Hematopoietic multipotent progenitor cell treated with erythropoietin and hydrocortisone succinate and interleukin-3 and kit ligand, for 4 days (in vitro differentiated cells): ENCODE measurements at regions not wholly inside any gene's neighbourhood (a gene's known extent, or its start where the extent isn't known, plus 50 kb on each side); places are given as distances from the start of the nearest gene placed in this dataset.
A peak's percentile ranks its signal among the peaks of the same experiment; 100 is the strongest.

Source experiments
- DNase-seq: peaks from one replicate; pipeline ENCODE4 v3.0.0-alpha.2; 2015

DNA sequence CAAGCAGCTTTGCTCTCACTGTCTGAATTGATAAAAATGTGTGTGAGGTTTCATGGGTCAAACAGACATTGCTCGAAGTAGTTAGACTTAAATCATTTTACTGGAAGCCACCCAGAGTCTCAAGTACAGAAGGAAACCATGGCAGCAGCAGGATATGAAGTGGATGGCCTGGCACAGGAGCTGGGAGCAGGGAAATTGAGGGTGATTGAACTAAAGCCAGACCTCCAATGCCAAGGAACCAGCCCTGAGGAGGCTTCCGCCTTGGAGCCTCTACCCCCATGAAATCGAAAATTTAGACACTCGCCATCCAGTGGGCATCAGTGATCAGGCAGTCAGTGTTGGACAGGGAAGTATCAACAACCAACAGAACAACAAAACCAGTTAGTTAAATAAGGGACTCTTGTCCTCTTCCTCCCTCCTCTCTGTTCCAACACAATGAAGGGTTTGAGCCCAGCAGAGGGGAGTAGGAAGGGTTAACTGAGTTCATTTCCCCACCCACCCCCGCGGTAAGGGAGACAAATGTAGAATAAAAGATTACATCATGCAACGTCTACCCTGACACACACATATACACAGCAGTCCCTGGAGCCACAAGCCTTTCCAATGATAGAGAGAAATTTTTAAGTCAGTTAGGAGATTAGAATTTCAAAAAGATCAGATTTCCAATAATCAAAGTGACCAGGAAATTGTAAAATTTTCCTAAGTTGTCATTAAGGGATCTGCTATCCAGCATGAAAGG, 156.3 kb downstream of the SLC16A9 start:
- DNase-seq, result no peak

DNA sequence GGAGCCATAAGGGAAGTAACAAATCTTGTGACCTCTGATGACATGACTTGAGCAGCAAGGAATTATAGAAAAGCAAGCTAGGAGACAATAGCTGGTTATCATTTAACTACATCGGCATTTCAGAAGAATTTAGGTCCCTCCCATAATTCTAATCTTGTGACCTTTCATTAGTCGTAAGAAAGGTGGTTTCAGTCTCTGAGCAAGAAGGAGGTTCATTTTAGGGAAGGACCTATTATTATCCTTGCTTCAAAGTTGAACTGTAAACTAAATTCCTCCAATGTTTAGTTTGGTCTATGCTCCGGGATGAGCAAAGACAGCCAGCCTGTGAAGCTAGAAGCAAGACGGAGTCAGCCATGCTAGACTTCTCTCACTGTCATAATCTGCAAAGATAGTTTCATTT, 159.6 kb downstream of the SLC16A9 start:
- no peak for DNase-seq

DNA sequence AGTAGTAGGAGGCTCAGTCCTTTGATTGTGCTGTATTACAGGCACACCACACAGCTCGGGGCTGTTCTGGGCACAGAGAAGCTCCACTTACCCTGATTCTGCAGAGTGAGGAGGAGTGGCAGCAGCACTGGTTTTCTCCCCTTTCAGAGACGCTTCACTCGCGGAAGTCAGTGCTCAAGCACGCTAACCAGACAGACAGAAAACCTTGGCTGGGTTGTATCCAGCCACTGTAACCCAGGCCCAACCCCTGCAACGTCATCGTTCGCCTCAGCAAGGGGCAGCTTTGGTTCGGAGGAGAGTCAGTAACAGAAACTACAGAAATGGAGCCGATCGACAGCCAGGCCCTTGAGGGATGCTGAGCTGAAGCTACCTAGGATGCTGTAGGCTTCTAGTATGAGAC, 171.0 kb downstream of the SLC16A9 start:
- DNase-seq, result no peak

DNA sequence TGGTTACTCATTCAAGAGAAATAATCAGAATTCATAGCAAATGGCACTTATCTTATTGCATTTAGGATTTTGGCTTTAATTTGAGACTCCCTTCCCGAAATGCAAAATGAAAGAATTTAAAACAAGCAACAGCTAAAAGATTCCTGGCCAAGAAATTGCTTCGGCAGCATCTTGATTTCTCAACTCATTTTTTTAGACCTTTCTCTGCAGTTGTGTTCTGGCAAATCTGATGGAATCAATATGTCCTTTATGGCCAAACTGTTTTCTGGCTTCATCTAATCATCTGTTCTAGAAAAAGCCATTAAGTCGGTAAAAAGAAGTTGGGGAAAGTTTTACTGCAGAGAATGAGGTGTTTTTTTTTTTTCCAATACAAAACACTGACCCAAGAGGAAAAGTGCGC, 172.1 kb downstream of the SLC16A9 start:
- no peak for DNase-seq

DNA sequence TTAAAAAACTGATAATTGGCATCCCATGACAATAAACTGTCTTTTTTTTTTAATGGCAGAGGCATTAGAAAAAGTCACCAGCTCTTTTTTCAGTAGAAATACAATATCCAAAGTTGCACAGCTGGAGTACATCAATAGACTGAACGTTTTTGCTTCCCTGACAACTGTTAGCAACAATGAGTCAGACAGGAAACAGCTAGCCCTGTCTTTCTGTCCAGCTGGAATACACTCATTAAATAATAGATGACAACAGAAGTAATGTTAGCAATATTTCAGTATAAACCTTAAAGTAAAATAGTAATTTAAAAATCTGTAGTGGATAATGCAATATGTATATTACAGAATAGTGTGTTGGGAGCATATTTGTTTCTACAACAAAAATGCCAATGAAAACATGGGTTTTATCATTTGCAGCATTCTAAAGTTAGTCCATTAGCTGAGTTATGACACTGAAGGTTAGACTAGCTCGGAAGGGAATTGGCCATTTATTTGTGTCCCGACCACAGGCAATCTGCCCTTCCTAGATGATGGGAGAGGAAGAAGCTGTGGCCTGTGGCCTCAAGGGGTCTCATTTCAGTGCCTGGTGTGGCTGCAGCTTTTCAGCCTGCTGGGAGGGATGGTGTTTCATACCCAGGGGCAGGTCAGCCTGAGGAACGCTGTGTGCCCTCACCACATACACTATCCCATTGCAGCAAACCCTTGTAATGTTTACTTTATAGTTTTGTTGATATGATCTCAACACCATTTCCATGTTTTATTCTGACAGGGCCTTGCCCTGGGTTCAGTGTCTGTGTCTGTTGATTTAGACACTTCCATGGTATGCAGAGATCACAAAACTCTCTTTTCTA, 173.3 kb downstream of the SLC16A9 start:
- DNase-seq, result peak; percentile 29

DNA sequence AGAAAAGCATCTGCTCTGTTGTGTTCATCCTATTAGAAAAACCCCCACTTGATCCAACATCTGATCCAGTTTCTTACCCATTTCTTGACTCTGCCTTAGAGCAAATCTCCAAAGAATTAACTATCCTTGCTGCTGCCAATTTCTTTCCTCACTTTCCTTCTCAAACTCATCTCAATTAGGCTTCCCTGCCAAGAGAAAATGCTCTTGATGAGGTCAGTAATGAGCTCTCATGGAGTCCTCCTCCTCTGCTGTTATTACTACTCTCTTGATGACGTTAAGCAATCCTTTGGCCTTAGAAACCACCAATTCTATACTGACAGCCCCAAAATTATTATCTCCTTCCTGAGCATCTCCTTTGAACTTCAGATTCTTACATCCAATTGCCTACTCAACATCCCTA, 162.0 kb upstream of the FAM13C start:
- no peak for DNase-seq

DNA sequence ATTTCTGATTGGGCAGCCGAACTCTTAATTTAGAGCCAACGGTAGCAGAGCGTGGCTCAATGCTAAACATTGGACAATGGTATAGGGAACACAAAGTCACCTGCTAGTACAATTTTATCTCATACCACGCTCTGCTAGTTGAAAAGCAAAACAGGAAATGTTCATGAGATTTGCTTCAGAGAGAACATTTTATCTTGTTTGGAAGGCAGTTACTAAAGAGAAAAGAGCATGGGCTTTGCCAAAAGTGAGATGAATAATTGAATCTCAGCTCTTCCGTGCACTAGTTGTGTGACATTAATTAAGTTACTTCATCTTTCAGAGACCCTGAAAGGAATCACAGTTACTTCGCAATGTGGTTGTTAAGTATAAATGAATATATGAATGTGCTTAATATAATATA, 161.5 kb upstream of the FAM13C start:
- DNase-seq, result no peak

DNA sequence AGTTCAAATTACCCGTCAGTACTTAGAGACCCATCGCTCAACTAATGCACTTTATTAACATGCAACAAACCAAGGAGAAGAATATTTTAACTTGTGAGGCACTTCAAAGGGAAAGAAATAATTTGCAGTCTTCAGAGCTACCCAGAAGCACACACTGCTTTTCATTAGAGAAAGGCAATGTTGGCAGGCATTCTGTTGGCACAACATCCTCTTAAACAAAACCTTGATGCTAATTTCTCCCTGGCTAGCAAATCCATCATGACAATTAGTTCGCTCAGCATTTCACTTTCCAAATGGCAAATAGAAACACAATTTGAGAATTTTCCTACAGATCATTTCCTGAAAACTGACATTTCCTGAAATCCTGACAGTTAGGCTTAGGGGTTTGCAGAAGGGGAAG, 155.6 kb upstream of the FAM13C start:
- DNase-seq, result no peak

DNA sequence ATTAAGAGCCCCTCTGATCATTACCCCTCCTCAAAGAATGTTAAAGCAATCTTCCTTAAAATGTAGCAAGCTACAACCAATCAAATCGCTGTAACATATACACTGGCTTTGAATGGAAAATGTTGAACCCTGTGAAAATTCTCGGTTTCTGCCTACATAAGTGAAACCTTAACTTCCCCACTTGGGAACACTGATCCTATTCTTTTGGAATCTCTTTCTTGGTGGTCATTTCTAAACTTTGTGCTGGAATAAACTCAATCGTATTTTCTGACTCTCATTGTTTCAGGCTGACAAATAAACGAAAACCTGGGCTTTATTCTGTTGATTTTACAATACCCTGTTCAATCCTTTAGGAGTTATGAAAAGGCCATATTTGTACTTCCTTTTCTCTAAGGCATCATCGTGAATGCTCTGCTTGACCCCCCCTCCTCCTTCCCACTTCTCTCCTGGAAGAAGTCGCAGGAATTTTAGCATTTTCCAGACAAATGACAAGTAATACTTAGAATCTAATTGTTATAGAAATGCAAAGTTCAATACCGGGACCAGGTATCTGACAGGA, 155.1 kb upstream of the FAM13C start:
- DNase-seq, result no peak

DNA sequence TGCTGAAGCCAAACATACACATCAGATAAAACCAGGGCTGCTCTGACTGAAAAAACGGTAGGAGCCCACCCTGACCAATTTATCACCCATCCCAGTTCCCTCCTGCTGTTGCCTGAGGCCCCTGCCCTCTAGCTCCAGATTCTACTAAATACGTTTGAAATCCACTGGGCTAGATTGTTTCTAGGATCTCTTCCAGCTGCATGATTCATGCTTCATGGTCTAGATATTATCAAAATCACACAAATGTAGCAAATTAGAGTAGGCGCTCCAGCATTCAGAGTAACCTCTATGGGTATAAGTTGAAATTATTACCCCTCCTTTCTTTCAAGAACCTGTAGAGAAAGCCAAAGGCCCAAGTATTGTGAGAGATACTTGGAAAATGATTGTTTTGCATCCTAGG, 151.2 kb upstream of the FAM13C start:
- DNase-seq, result no peak

DNA sequence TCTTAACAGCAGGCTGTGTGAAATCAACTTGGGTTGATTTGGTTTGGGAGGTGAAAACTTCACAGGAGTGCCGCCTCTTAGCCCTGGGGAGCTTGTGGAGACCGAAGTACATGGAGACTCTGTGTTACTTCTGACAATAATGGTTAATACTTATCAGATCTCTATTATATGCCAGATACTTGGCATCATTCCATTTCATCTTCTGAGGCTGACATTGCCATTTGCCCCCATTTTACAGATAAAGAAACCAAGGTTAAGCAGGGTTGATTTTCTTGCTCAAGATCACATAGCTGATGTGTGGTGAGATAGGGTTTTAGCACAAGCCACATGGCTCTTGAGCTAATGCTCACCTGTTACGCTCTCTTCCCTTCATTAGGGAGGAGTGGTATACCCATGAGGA, 150.6 kb upstream of the FAM13C start:
- no peak for DNase-seq

DNA sequence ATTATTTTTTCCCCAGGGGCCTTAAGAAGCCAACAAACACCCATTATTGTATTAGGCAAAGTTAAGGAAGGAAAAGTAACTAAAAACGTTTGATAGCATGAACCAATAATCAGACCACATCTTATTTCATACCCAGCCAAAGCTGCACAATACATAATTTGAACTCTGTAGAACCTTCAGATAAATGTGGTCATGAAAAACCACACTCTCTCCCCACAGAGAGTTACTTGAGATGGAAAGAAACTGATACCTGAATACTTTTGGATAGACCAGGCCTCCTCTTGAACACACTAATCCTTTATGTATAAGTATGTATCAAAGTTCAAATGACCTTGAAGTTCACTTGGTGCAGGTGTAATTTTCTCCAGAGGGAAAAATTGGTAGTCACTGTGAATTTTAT, 146.6 kb upstream of the FAM13C start:
- no peak for DNase-seq

DNA sequence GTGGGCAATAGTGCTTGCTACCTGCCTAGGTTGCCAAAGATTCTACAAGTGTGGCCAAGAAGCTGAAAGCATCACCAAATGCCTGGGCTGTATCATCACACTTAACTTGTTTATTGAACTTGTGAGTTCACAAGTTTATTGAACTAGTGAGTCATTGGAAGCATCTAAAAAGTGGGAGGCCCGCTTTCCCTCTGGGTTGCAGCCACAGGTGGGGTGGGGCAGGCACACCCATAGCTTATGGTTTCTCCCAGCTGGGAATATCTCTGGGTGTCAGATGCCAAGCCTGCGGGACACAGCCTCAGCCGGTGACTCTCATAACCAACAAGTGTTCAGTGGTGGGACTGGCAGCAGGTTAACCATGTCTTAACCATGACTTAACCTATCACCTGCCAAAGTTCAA, 145.9 kb upstream of the FAM13C start:
- DNase-seq, result no peak

DNA sequence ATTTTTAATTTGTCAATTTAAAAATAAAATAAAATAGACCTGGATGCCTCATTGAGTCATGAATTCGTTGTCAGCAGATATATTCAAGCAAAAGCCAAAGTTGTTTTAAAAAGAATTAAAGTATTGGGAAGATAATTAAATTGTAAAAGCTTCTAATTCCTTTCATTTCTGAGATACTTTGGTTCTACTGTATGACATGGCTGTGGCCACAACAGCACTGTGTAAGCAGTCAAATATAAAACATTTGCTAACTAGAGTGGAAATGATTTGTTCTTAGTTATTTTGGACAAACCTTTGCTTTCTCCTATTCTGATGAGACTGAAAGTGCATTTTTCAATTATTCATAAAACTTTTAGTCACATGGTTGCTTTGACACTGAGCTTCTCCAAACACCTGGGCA, 143.6 kb upstream of the FAM13C start:
- DNase-seq, result no peak

DNA sequence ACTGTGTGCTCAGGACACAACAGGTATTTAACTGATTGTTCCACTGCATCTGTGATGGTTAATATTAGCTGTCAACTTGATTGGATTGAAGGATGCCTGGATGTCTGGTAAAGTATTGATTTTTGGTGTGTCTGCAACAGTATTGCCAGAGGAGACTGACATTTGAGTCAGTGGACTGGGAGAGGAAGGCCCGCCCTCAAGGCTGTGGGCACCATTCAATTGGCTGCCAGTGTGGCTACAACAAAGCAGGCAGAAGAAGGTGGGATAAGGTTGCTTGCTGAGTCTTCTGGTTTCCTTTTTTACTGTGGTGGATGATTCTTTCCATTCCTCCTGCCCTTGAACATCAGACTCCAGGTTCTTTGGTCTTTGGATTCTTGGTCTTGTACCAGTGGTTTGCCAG, 137.1 kb upstream of the FAM13C start:
- no peak for DNase-seq

DNA sequence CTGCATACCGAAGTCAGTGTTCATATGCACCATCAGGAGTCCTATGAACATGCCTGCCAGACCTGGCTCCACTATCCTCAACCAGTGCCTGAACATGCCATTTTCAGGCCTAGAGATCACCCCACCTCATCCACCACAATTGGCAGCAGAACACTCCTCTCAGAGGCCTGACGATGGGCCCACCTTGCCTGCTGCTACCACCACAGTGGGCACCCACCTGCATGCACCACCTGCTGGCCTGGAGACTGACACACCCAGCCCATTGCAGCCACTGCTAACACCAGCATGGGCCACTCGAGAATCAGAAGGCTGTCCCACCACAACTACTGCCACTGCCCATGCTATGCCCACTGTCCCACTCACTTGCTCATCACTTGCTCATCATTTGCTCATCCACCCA, 130.7 kb upstream of the FAM13C start:
- no peak for DNase-seq

DNA sequence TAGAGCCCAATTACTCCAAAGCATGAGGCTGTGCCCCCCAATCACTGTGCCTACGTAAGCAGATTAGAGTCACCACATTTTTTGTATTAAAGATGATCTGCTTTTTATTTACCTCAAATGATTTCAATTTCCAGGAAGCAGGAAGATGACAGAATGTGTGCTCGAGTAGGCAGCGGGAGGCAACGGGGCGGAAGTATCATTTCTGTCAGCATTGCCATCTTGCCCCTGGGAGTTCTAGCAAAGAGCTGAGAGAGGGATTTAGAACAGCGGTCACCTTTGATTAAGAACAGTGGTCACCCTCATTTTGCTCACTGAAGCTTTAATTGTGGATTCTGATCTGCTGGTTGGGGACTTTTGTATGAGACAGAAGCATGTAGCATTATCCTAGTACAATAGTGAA, 117.1 kb upstream of the FAM13C start:
- no peak for DNase-seq

DNA sequence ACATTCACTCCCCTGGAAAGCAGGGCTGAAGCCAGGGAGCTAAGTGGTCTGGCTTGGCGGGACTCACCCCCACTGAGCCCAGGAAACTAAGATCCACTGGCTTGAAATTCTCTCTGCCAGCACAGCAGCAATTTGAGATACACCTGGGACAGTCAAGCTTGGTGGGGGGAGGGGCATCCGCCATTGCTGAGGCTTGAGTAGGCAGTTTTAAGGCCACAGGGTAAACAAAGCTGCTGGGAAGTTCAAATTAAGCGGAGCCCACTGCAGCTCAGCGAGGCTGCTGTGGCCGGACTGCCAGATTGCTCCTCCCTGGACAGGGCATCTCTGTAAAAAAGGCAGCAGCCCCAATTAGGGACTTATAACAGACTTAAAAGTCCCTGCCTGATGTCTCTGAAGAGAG, 108.2 kb upstream of the FAM13C start:
- DNase-seq, result no peak

DNA sequence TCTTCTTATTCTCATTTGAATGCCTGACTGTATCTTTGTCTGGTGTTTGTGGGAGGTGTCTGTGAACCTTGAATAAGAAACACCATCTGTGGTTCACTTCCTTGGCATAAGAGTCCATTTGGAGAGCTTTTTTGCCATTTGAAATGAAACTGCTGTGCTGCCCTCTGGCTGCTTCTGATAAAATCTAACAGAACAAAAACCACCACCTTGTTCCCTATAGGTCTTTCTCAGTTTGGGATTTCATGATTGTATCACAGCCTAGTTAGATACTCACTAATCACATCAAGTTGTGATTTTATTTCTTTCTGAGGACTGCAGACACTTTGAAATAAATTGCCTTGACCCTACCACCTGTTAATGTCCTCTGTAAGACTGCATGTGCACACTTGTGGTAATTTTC, 102.7 kb upstream of the FAM13C start:
- peak; percentile 4 for DNase-seq

DNA sequence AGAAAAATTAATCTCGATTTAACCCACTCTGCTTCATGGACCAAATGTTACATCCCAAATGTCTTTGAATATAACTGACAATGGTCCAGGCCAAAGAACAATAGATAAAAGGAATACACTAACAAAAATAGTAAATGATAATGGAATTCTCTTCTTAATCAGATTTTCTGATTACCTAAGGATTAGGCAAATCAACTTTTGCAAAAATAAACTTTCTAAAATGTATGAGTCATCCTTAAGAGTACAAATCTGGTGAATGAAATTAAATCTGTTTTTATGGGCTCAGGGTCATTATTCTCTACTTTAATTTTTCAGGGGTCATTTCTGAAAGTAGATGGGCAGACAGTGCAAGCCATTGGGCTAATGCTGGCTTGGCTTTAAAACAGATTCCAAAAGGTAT, 102.1 kb upstream of the FAM13C start:
- DNase-seq, result no peak

DNA sequence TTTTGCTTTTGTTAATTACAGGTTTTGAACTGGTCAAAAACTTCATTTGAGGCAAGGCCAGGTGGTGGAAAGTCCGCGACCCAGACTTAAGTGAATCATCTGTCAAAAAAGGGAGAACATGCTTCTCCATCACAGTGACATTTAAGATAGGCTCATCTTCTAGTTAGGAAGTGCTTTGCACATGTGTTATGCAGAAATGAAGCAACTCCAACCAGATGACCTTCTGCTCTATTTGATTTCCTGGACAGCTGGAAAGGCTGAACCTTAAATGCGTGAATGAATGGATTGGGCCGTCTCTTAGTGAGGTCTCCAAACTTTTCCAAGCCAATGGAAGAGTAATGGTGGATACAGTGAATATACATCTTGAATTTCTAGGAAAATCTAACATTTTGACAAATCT, 101.6 kb upstream of the FAM13C start:
- DNase-seq, result no peak

DNA sequence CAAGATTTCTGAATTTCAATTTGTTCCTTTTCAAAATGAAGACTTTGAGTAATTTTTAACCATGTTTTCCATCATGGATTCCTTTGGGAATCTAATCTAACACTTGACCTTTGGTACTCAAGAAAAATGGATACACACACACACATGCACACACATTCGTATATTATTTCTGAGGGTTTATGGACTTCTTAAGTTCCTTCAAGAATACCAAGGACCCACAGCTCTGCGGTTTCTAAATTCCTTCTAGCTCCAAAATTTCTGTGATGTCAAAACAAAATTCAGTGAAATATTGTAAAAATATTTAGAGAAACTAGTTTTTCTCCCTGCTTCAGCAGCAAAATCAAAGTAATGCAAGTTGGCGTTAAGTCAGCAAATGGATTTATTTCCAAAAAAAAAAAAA, 98.3 kb upstream of the FAM13C start:
- no peak for DNase-seq

DNA sequence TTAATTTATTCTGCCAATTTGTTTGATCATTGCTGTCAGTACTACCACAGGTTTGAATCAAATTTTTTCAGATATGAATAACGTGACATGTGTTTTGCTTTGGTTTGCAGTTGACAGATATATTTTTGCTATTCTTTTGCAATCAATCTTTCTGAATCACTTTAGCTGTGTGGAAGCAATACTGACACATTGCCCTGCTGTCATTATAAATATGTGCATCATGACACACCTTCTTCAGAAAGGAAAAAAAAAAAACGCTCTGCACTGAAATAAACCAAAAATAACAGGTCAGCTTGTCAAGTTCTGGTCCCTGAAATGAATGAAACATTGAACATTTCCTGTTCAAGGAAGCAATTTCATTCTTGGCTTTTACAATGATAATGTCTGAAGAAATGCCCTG, 93.8 kb upstream of the FAM13C start:
- DNase-seq, result no peak

DNA sequence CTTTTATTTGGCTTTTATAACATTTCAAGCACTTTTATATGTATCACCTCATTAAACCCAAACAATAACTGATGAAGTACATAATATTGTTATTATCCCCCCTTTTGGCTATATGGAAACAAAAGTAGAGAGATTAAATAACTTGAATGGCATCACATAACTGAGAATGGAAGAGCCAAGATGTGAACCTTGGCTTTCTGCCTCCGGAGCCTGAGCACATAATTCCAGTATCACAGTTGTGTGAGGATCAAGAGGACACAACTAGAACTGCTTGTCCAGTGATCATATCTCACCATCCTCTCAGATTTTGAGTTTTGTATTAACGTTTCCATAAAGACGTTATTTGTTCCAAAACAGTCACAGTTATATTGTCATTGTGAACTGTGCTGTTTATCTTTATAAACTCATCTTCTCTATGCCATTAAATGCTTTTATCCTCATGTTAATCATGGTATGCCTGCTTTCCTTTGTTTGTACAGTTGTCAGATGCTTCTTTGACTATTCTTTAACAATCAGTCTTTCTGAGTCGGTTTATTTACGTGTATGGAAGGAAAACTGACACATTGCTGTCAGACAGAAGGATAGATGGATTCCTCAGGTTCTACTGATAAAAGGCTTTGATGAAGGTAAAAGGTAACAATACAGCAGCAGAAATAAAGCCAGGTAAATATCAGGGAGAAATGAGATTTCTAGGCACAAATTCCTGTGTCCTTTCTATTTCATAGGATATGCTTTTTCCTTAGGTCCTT, 92.0 kb upstream of the FAM13C start:
- DNase-seq, result no peak
